CD14-positive monocyte (primary cell): ENCODE measurements at regions not wholly inside any gene's neighbourhood (a gene's known extent, or its start where the extent isn't known, plus 50 kb on each side); places are given as distances from the start of the nearest gene placed in this dataset.

Experiments used
- DNase-seq, 3 donors: peaks; one replicate each; pipeline ENCODE4 v3.0.0-alpha.2; 2011 to 2022
- H2AFZ ChIP-seq: 2 replicates; pipeline ENCODE4 v1.6.0; 2012; ENCODE audit warnings: mild to moderate bottlenecking, low read depth, low read length, inconsistent platforms; ENCODE audit not compliant: insufficient read depth, poor library complexity, severe bottlenecking
- H3K27ac ChIP-seq, 2 donors: 1 replicate in 1 of 2; 2 replicates in 1 of 2; pipeline ENCODE4 v1.5.1; 2012 to 2013; ENCODE audit warnings: low read length in 2 of 2, control low read depth in 1 of 2, inconsistent platforms in 1 of 2, low read depth in 1 of 2, mild to moderate bottlenecking in 1 of 2
- H3K27me3 ChIP-seq, 2 donors: one replicate each; pipeline versions ENCODE4 v1.6.0 to v1.6.1; 2011 to 2013; ENCODE audit warnings: low read length in 2 of 2; ENCODE audit not compliant: control insufficient read depth in 2 of 2, insufficient read depth in 2 of 2
- H3K36me3 ChIP-seq, 2 donors: replicated peaks in 1 of 2; 1 replicate in 1 of 2; 2 replicates in 1 of 2; pipeline versions ENCODE4 v1.5.1 to v1.6.1; 2012 to 2013; ENCODE audit warnings: low read length in 2 of 2, control low read depth in 1 of 2, inconsistent platforms in 1 of 2, mild to moderate bottlenecking in 1 of 2; ENCODE audit not compliant: insufficient read depth in 2 of 2, control insufficient read depth in 1 of 2
- H3K4me1 ChIP-seq, 2 donors: 1 replicate in 1 of 2; 2 replicates in 1 of 2; pipeline versions ENCODE4 v1.5.1 to v1.6.1; 2012 to 2013; ENCODE audit warnings: low read length in 2 of 2, control low read depth in 1 of 2, inconsistent platforms in 1 of 2, mild to moderate bottlenecking in 1 of 2, moderate library complexity in 1 of 2; ENCODE audit not compliant: insufficient read depth in 2 of 2, control insufficient read depth in 1 of 2
- H3K4me2 ChIP-seq: replicated peaks from 2 replicates; pipeline ENCODE3; 2012; ENCODE audit warnings: low read length, moderate library complexity, mild to moderate bottlenecking; ENCODE audit not compliant: poor library complexity, severe bottlenecking; ENCODE audit errors: extremely low read depth
- H3K4me3 ChIP-seq, 3 experiments: fragments of 200-600 bp in 1 of 3; sonication (generic) in 1 of 3; replicated peaks in 1 of 3; 1 replicate in 2 of 3; 2 replicates in 1 of 3; pipeline ENCODE4 v1.5.1; 2011 to 2013; ENCODE audit warnings: low read length in 3 of 3, mild to moderate bottlenecking in 3 of 3, control low read depth in 2 of 3, low read depth in 2 of 3, inconsistent platforms in 1 of 3, moderate library complexity in 1 of 3
- H3K79me2 ChIP-seq: 2 replicates; pipeline ENCODE4 v1.6.0; 2012; ENCODE audit warnings: mild to moderate bottlenecking, control low read depth, inconsistent platforms, low read length, moderate library complexity; ENCODE audit not compliant: insufficient read depth
- H3K9ac ChIP-seq: 2 replicates; pipeline ENCODE4 v1.6.0; 2017; ENCODE audit warnings: low read length, mild to moderate bottlenecking; ENCODE audit not compliant: insufficient read depth, poor library complexity, severe bottlenecking
- H3K9me3 ChIP-seq, 2 donors: replicated peaks in 1 of 2; 1 replicate in 1 of 2; 2 replicates in 1 of 2; pipeline versions ENCODE4 v1.5.1 to v1.6.1; 2012 to 2013; ENCODE audit warnings: low read length in 2 of 2, control low read depth in 1 of 2; ENCODE audit not compliant: control insufficient read depth in 1 of 2, insufficient read depth in 1 of 2
- H4K20me1 ChIP-seq: 2 replicates; pipeline ENCODE4 v1.6.0; 2012; ENCODE audit warnings: mild to moderate bottlenecking, low read length, control low read depth, moderate library complexity; ENCODE audit not compliant: insufficient read depth
- H3K27ac Mint-ChIP-seq, 7 donors: one replicate each; pipeline ENCODE4 v1.8.0; 2020; ENCODE audit warnings: mild to moderate bottlenecking in 7 of 7, mixed read lengths in 7 of 7, moderate library complexity in 6 of 7, inconsistent platforms in 2 of 7
- H3K27me3 Mint-ChIP-seq, 3 donors: one replicate each; pipeline ENCODE4 v1.8.0; 2021 to 2022; ENCODE audit warnings: low read depth in 3 of 3, mild to moderate bottlenecking in 3 of 3, mixed read lengths in 3 of 3, moderate library complexity in 3 of 3, inconsistent platforms in 1 of 3
- H3K36me3 Mint-ChIP-seq, 2 donors: one replicate each; pipeline ENCODE4 v1.8.0; 2020; ENCODE audit warnings: mixed read lengths in 2 of 2, inconsistent platforms in 1 of 2, mild to moderate bottlenecking in 1 of 2
- H3K4me1 Mint-ChIP-seq: one replicate; pipeline ENCODE4 v1.8.0; 2020; ENCODE audit warnings: mild to moderate bottlenecking, mixed read lengths
- H3K4me3 Mint-ChIP-seq, 2 donors: one replicate each; pipeline ENCODE4 v1.8.0; 2020; ENCODE audit warnings: mild to moderate bottlenecking in 2 of 2, mixed read lengths in 2 of 2, moderate library complexity in 1 of 2
- H3K9me3 Mint-ChIP-seq, 7 donors: one replicate each; pipeline ENCODE4 v1.8.0; 2020 to 2022; ENCODE audit warnings: mixed read lengths in 7 of 7, mild to moderate bottlenecking in 6 of 7, moderate library complexity in 6 of 7, inconsistent platforms in 2 of 7
- CTCF ChIP-seq: fragments of 200-600 bp; IDR thresholded peaks from one replicate; pipeline ENCODE4 v1.8.0; 2022; ENCODE audit warnings: antibody characterized with exemption, mild to moderate bottlenecking
- WGBS: methylation state at CpG from one replicate; pipeline ENCODE4 v1.1.5; 2013; ENCODE audit warnings: missing lambda C conversion rate; ENCODE audit not compliant: insufficient coverage; 5-methylcytosine and 5-hydroxymethylcytosine counted together
- intact Hi-C, 2 donors: fragments of 100-400 bp; cut with micrococcal nuclease; formaldehyde crosslinking; loops; one replicate each; pipeline versions ENCODE4 v1.15.0 to v1.15.1; 2023

- no peaks in the 10 kb centered on the region for H3K79me2 ChIP-seq
- H3K4me3 Mint-ChIP-seq, result no peak overlapping the region
- H3K36me3 Mint-ChIP-seq, result no peaks in the 10 kb centered on the region
- H3K9me3 ChIP-seq, result peaks cover 0 to 2% of the 10 kb centered on the region in 2 donors
- DNase-seq, result no peak
- H3K4me3 ChIP-seq, result no peak overlapping the region
- peaks cover 0 to 20% (median 4%) of the 10 kb centered on the region in 7 donors for H3K9me3 Mint-ChIP-seq
- H3K27me3 ChIP-seq, result no peaks in the 10 kb centered on the region
- H3K4me1 ChIP-seq, result no peaks in the 10 kb centered on the region
- intact Hi-C loops, result no loop called here
- TF ChIP-seq CTCF, result no peak
- H3K27me3 Mint-ChIP-seq, result no peaks in the 10 kb centered on the region
- H3K4me1 Mint-ChIP-seq, result no peaks in the 10 kb centered on the region
- H4K20me1 ChIP-seq, result no peaks in the 10 kb centered on the region
- no peak overlapping the region for H3K4me2 ChIP-seq
- H3K27ac ChIP-seq, result no peak overlapping the region
- H3K27ac Mint-ChIP-seq, result no peak overlapping the region
- 22% methylated on average over 1 of the region's 2 CpGs for WGBS
- no peak overlapping the region for H2AFZ ChIP-seq
- H3K36me3 ChIP-seq, result no peaks in the 10 kb centered on the region
- no peak overlapping the region for H3K9ac ChIP-seq
These were observed 311.0 kb upstream of the RGS17 start for GRCh38 chr6:153442096-153442495.

GRCh38 chr6:153437193-153437592, 306.1 kb upstream of the RGS17 start:
- H3K27me3 Mint-ChIP-seq, result no peaks in the 10 kb centered on the region
- no peaks in the 10 kb centered on the region for H3K36me3 Mint-ChIP-seq
- Histone ChIP-seq H3K36me3 (no peaks in the 10 kb centered on the region), H3K79me2 (no peaks in the 10 kb centered on the region), H3K9me3 (no peaks in the 10 kb centered on the region), H3K27me3 (no peaks in the 10 kb centered on the region), H3K4me1 (no peaks in the 10 kb centered on the region), H3K4me3 (no peak overlapping the region), H4K20me1 (no peaks in the 10 kb centered on the region), H3K27ac (no peak overlapping the region), H3K4me2 (no peak overlapping the region), H3K9ac (no peak overlapping the region), H2AFZ (no peak overlapping the region)
- H3K4me1 Mint-ChIP-seq, result no peaks in the 10 kb centered on the region
- peaks cover 0 to 8% (median 2%) of the 10 kb centered on the region in 7 donors for H3K9me3 Mint-ChIP-seq
- intact Hi-C loops, result no loop called here
- 20% methylated on average over 2 of the region's 3 CpGs for WGBS
- H3K4me3 Mint-ChIP-seq, result no peak overlapping the region
- TF ChIP-seq CTCF, result no peak
- no peak overlapping the region for H3K27ac Mint-ChIP-seq
- no peak for DNase-seq
